SHP77 (cell line): ENCODE measurements at regions not wholly inside any gene's neighbourhood (a gene's known extent, or its start where the extent isn't known, plus 50 kb on each side); places are given as distances from the start of the nearest gene placed in this dataset.

Experiments
- DNase-seq, 2 experiments: peaks; one replicate each; lab custom pipeline; 2025; lab: John Stamatoyannopoulos, UW

DNA sequence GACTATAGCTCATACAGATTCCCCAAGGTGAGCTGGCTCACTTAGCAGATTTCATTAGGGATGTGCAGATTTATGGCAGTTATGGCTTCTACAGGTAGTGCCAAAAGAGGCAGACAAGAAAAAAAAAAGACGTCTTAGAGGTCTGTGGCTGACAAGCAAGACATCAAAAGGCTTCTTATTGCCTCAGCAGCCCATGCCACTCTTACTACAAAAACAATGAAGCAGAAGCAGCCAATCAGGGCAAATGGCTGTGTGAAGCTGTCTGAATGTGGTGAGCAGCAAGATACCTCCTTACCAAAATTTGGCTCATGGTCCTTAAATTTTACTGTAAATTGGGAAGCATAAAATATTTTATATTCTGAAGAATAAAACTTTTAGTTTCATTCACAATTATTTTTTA, 557.5 kb upstream of the GOLIM4 start:
- no peak for DNase-seq

DNA sequence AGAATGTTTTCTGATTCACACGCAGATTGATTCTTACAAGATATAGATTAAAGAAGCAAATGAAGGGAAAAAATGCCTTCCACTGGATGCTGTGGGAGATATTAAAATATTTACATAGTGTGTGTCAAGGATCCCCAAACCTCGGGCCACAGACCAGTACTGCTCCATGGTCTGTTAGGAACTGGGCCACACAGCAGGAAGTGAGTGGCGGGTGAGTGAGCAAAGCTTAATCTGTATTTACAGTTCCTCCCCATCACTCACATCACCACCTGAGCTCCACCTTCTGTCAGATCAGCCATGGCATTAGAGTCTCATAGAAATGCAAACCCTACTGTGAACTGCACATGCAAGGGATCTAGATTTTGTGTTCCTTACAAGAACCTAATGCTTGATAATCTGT, 552.6 kb upstream of the GOLIM4 start:
- DNase-seq: no peak

DNA sequence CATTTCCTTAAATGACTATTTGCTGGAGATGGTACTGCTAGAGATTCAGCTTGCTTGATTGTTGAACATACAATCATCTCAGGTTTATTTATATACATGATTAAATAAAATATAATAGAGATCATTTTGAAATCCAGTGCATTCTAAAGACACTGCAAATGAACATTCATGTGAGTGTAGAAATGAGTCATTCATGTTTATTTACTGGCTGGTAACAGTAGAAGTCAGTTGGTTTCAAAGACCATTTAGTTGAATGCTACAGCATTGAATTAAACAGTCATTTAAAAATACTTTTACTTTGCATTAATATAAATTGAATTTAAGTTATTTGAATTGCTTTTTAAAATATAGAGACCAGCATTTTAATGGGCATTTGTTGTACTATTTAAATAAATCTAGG, 551.9 kb upstream of the GOLIM4 start:
- no peak for DNase-seq

DNA sequence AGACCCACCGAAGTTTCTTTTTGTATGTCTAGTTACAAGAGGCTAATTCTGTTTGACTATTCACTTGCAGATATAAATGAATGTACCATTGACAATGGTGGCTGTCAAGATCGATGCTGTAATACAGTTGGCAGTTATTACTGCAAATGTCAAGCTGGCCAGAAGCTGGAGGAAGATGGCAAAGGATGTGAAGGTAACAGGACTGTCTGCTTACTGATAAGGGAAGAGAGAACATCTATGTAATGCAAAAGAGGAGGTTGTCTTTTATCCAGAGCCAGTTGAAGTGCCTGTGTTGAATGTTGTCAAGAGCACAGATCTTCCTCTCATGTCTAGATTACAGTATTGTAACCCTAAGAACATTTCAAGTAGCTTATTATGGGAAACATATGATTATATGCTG, 549.5 kb upstream of the GOLIM4 start:
- no peak for DNase-seq

DNA sequence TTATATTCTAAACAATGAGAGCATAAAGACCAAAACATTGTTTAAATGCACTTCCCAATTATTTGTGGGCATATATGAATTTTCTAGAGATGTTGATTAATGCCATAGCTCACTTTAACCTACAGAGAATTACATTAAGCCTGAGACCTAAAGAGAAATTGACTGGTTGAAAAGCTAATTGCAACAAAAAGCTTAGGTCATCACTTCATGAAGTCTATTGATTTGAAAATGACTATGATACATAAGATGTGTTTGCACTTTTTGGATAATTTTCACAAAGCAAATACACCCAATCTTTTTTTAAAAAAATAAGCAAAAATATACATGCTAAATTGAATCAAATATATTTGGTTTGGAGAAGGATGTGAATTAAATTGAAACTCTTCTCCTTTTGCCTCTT, 532.8 kb upstream of the GOLIM4 start:
- DNase-seq: no peak

DNA sequence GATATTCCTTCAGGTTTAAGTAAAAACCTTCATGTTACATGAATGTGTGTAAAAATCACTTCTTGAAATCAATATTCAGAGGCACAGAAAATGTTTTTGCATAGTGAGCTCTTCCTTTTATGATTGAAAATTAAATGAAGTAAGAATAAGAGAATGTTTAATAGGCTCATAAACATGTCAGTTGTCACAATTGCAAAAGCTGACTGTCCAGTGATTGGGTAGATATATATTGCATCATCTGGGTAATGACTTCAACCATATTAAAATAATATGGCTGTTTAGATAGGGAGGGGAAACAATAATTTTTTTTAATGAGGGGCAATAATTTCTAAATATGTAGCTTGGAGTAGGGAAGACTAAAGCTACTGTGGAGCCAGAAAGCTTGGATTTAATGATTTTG, 529.8 kb upstream of the GOLIM4 start:
- DNase-seq: no peak

DNA sequence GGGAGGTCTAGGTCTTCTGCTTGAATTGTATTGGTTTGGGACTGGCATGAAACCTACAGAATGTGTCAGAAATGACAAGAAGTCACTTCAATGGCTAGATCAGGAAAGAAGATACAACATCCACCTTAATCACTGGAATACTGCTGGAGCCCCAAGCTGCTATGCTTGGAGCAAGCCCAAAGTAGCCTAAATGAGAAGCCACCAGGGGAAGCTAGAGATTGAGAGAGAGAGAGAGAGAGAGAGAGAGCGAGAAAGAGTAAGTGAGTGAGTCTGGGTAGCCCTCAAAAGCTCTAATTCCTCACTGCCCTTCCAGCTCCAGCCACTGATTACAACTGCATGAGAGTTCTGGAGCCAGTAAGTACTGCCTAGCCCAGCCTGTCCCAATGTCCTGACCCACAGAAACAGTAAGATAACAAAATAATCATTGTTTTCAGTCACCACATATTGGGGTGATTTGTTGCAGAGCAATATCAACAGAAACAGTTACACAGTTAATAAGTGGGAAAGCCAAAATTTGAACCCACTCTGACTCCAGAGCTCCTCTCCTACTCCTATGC, 529.2 kb upstream of the GOLIM4 start:
- DNase-seq: no peak

DNA sequence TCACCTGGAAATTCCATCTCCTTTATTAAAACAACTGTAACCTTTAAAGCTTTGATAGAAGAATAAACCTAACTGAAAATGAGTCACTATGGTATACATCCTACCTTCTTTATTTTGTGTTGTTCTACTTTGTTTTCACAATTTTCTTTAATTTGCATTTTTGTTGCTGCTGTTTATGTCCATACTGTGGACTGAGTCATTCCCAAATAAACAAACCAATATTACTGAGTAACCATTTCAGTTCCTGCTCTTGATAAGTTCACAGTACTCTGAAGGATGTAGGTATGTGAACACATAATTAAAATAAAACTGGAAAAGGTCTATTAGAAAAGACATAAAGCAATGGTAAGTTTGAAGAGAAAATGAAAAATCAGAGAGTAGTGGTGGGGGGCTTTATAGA, 528.5 kb upstream of the GOLIM4 start:
- no peak for DNase-seq

DNA sequence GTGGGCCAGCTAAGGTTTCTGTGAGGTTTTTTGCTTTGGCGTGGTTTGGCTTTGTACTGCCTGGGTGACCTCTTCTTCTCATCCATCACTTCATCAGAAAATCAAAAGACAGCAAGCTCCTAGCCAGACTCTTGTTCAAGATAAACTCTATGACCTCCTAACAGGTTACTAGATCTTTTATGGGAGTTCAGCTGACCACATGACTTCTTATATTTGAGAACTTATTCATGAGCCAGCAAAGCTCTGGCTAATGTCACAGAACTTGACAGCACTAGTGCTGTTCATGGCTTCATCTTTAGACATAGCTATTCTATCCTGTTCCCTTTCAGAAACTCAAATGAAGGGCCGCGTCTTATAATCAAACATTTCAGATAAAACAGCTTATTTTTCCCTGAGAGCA, 527.1 kb upstream of the GOLIM4 start:
- DNase-seq: no peak

DNA sequence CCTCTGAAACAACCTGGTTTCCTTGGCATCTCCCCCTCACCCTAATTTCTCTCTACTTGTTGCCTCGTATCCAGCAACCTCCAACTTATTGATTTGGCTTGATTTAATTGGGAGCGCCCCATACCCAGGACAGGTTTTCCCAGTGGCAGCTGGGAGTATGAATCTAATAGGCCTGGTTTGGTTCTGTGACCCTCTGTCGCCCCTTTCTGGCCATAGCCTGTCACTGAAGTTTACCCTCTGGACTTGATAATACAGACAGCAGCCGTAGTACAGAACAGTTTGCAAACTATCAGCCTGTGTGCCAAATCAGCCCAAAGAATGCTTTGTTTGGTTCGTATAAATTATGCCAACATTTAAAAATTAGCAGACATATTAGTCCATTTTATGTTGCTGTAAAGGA, 525.1 kb upstream of the GOLIM4 start:
- DNase-seq: peak in 1 of 2 experiments; percentile 39

DNA sequence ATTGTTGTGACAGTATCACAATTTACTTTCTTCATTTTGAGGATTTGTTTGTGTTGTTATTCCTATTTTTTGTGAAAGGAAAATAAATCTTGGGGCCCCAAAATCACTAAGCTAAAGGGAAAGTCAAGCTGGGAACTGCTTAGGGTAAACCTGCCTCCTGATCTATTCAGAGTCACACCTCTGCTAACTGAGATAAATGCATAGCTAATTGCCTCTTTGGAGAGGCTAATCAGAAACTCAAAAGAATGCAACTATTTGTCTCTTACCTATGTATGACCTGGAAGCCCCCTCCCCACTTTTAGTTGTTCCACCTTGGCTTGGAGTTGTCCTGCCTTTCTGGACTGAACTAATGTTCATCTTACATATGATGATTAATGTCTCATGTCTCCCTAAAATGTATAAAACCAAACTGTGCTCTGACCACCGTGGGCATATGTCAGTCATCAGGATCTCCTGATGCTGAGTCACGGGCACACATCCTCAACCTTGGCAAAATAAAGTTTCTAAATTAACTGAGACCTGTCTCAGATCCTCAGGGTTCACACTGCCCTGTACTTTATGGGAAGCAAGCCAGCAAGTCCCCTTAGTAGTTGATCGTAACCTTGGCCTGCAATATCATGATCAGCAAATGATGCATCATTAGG, 523.2 kb upstream of the GOLIM4 start:
- no peak for DNase-seq

DNA sequence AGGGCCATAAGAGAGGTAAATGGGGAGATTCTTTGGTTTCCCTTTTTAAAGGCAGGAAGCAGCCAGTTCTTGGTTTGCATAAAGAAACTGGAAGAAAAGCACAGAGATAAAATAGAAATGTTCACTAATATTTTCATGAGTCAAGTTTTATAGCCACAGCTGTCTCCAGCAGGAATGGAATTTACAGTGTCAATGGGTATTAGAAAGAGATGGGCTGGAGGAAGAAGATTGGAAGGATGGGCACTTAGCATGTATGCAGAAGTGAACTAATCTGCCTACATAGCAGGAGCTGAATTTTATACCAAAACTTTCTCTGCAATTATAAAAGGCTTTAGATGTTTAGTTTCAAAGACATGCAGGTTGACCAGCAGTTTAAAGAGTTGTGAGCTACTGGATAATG, 521.9 kb upstream of the GOLIM4 start:
- DNase-seq: no peak

DNA sequence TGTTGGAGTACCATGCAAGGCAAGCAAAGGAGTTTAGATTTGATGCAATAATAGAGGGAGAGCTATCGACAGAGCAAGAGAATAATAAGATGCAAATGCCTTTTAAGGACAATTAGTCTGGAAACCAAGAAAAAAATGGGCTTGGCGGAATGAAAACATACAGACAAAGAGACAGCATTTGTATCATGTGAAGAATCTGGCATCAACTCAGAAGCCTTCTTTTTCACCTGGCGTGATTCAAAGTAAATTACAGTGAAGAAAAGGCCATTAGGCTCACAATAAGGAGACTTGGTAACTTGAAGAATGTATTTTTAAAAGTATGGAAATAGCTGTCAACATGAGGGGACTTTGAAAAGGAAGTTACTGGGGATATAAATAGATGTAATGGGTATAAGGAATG, 521.2 kb upstream of the GOLIM4 start:
- DNase-seq: no peak

DNA sequence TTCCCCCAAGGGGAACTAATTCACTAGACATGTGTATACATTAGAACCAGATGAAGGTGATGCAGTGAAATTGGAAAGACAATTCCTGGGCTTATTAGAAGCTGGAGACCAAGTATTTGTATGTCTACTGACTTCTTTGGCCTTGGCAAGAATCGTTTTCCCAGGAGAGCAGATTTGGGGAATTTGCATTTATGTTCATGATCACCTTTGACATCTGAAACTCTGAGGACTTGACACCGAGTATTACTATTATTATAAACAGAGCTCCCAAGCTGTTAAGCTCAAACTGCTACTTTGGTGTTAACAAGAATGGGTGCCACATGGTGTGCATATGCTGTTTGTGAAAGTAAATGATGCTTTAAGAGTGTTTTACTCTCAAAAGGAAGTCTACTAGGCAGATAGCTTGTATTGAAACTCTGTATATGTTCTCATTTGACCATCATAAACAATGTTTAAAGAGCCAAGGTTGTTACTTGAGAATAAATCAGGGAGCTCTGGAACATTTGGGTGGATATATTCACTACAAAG, 519.8 kb upstream of the GOLIM4 start:
- no peak for DNase-seq

DNA sequence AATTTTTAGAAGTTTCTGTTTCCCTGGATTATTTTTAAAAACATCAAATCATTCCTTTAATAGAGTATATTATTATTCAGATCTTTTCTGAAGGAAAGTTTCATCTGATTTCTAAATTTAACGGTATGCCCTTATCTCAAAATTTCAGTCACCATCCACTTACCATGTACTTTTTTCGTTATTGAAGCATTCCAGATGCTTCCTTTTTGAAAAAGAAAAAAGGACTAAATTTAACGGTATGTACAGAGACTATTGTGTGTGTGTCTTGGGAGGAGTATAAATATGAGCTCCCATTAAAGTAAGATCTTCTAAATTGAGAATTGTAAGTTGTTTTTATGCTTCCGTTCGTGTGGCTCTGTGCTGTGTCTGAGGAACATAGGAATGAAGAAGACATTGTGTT, 517.4 kb upstream of the GOLIM4 start:
- no peak for DNase-seq

DNA sequence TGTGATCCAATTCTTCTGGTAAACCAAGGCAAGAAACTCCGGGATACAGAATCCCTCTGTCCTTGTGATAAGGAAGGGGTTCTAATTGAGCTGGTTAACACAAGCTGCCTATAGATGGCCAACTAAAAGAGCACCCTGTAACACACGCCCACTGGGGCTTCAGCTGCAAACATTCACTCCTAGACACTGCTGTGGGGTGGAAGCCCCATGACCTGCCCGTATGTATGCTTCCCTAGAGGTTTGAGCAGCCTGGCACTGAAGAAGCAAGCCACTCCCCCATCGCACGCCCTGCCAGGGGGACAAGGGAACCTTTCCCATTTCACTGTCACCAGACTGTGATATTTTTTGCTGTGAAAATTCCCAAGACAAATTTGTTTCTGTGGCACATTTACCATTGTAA, 516.9 kb upstream of the GOLIM4 start:
- DNase-seq: no peak

DNA sequence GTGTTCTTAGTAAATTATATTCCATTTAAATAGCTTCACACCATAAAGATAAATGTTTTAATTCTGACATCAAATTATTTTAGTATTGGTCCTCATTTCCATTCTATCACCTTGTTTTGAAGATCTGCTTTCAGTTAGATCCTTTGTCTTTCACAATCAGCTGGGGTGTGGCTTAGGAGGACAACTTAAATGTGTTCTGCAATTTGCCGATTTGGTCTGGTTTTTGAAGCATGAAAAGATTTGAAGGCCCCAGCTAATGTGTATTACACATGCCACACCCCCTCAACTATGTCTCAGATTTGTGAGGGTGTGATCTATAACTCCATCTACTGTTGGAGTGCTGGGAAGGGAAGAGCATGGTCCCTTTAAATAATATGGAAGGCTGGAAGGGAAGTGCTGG, 516.1 kb upstream of the GOLIM4 start:
- no peak for DNase-seq

DNA sequence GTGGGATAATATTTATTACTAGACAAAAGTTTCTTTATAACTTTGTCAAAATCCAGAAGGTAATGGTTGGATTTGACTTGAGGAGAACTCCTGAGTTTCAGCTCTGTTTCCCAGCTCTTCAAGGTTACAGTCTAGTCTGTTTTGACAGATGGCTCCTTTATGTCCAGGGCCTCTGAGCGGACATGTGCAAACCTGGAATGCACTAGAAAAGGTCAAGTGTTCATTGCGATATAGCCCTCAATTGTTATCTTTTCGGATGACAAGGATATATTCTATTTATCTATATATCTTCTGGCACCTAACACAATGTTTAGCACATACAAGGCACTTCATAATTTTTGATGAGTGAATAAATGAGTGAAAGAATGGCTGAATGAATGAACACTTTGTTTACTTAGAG, 513.2 kb upstream of the GOLIM4 start:
- peak in 1 of 2 experiments; percentile 45 for DNase-seq

DNA sequence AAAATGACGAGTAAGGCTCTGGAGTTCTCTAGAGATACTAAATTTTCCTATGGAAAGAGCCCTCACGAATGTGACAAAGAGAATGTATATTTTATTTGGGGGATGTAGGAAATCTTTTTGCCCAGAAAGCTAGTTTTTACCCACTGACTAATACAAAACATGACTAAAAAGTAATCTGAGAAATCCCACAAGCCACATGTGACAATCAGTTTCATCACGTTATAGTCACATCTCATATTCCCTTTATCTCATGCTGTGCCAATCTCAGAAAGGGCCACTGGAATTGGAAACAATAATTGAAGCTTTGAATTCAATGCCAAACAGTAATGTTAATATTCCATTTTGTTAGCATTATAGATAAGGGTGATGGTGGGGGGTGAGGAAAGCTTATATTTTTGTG, 509.0 kb upstream of the GOLIM4 start:
- no peak for DNase-seq

DNA sequence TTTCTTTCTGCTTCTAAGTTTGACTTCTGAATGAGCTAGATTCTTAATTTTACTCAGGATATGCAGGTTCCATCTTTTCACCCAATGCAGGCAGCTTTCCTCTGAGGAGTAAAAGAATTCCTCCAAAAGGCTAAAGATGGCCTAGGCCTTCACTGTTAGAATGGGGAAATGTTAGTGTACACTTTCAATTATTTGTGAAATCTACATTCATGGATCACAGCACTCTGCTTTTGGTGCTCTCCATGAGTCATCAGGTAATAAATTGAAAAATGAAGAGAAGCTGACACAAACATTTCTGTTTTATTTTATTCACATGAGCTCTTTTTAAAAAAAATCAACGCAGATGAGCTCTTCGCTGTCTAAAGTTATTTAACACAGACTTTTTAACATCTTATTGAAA, 502.5 kb upstream of the GOLIM4 start:
- DNase-seq: no peak

DNA sequence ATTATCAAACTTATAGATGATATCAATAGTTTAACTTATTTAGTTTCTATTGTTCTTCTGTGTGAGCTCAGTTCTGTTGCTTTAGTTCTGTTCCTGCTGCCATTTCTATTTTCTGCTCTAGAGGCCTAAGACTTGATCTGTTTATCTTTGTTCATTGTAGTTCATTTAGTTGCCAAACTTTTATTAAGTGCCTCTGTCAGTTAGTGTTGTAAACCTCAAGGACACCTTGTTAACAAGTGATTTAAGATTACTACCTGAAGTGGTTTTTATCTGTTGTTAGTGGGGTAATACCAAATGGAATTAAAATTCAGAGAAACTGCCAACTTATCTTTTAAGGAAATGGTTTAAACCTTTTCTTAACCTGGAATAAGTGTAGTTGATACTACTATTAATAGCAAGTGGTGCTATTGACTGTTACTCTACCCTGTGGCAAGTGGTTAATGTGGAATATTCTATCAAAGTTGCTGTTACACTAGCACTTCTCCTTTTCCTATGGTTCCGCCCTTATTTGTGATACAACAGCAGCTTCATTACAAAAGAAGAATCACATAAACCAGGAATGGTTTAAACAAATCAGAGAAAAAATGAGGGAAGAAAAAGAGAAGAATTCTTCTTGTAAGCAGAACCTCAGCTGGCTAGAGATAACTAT, 500.6 kb upstream of the GOLIM4 start:
- no peak for DNase-seq

DNA sequence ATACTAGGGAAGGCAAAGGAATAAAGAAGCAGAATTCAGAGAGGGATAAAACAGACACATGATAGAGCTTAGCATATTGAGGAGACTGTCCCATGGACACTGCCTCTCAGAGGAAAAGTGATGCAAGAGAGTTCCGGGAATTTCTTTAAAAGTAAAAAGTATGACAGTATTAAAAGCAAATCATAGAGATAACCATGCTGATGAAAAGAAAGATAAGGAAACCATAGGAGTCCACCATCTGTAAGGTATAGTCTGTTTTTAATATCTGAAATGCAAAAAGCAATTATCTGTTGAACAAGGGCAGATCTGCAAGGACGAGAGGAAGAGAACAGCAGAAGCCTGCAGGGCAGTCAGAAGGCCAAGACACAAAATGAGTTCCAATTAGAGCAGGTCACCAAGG, 495.9 kb upstream of the GOLIM4 start:
- no peak for DNase-seq

DNA sequence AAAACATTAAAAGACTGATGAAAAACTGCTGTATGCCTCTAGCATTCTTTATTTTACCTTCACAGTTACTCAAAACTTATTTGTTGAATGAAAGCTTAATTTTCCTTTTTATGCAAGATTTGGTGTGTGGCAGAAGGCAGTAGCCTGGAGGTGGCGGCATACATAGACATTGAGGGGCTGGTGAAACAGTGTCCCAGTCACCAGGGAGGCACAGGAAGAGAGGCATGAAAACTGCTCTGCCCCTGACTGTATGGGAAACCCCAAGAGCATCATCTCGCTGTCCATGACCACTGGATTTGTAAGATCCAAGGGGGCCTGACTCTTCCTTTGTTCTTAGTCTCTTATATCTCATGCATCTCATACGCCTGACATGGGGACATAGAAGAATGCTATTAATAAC, 493.7 kb upstream of the GOLIM4 start:
- no peak for DNase-seq

DNA sequence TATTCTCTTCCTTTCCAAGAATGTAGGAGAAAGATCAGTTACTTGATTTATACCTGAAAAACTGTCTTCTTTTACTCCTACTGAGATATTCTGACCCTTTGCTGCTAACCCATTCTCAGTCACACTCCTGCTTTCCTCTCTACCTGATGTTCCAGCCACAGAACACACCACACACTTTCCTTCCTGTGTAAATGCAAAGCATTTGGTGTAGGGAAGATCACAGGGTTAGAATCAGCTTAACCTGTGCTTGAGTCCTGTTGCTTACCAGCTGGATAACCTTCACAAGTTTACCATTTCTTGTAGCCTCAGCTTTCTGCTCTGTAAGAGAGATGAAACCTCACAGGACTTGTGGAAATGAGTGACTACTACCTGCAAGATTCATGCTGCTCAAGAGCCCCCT, 489.8 kb upstream of the GOLIM4 start:
- no peak for DNase-seq
